K562 (cell line): ENCODE measurements at regions not wholly inside any gene's neighbourhood (a gene's known extent, or its start where the extent isn't known, plus 50 kb on each side); places are given as distances from the start of the nearest gene placed in this dataset.

Source experiments
- ARID1B ChIP-seq: fragments of 450-650 bp; IDR thresholded peaks from 2 replicates; pipeline ENCODE4 v1.6.1; 2016; ENCODE audit warnings: antibody characterized with exemption, mild to moderate bottlenecking, inconsistent platforms
- BCOR ChIP-seq: fragments of 450-650 bp; IDR thresholded peaks from 2 replicates; pipeline ENCODE4 v1.6.1; 2016
- CREB1 ChIP-seq, 2 experiments: sonication (generic) in 1 of 2; formaldehyde crosslinking in 1 of 2; IDR thresholded peaks; 2 replicates each; pipeline versions ENCODE4 v1.6.1 to v1.8.0; 2012 to 2022; ENCODE audit warnings: inconsistent platforms in 1 of 2, mild to moderate bottlenecking in 1 of 2, missing genetic modification reagents in 1 of 2, moderate library complexity in 1 of 2
- HMG20B ChIP-seq: fragments of 250-450 bp; sonication (Bioruptor Pico); IDR thresholded peaks from 2 replicates; pipeline ENCODE4 v1.5.0; 2021; ENCODE audit warnings: mild to moderate bottlenecking
- POLR2G ChIP-seq: fragments of 200-400 bp; formaldehyde crosslinking; IDR thresholded peaks from 2 replicates; pipeline ENCODE4 v1.6.1; 2017; ENCODE audit warnings: low read depth, mild to moderate bottlenecking, antibody characterized with exemption, low read length, moderate library complexity
- PRPF4 ChIP-seq: fragments of 200-400 bp; formaldehyde crosslinking; IDR thresholded peaks from one replicate; pipeline ENCODE4 v1.6.1; 2017; ENCODE audit warnings: low read length, low read depth, mild to moderate bottlenecking; ENCODE audit not compliant: insufficient read depth, poor library complexity, severe bottlenecking
- RBBP5 ChIP-seq: fragments of 200-600 bp; sonication (generic); IDR thresholded peaks from 2 replicates; pipeline ENCODE4 v1.6.1; 2012; ENCODE audit warnings: borderline replicate concordance, mild to moderate bottlenecking, low read length, control low read depth, inconsistent platforms; ENCODE audit not compliant: insufficient read depth, poor library complexity, severe bottlenecking
- RCOR1 ChIP-seq, 2 experiments: IDR thresholded peaks; 2 replicates each; pipeline ENCODE4 v1.6.1; 2012; ENCODE audit warnings: low read depth in 2 of 2, low read length in 2 of 2, borderline replicate concordance in 1 of 2, improper control_type of control experiment in 1 of 2
- SIN3B ChIP-seq: fragments of 450-650 bp; IDR thresholded peaks from 2 replicates; pipeline ENCODE4 v1.6.1; 2017; ENCODE audit warnings: low read depth, mild to moderate bottlenecking, moderate library complexity
- SNAPC5 ChIP-seq: fragments of 250-450 bp; sonication (Bioruptor Pico); IDR thresholded peaks from 2 replicates; pipeline ENCODE4 v1.8.0; 2021; ENCODE audit warnings: moderate library complexity, mild to moderate bottlenecking, inconsistent platforms
- THRAP3 ChIP-seq: fragments of 450-650 bp; IDR thresholded peaks from 2 replicates; pipeline ENCODE4 v1.6.1; 2016; ENCODE audit warnings: mild to moderate bottlenecking, inconsistent platforms, borderline replicate concordance
- ZBTB1 ChIP-seq: sonication (generic); formaldehyde crosslinking; IDR thresholded peaks from 2 replicates; pipeline ENCODE4 v1.8.1; 2023; ENCODE audit warnings: missing genetic modification reagents, low read depth, mild to moderate bottlenecking, borderline replicate concordance
- ZBTB7A ChIP-seq: IDR thresholded peaks from 2 replicates; pipeline ENCODE4 v1.6.1; 2011; ENCODE audit warnings: low read depth, mild to moderate bottlenecking, low read length, moderate library complexity, borderline replicate concordance; ENCODE audit not compliant: control insufficient read depth
- ZNF318 ChIP-seq, 2 experiments: fragments of 450-650 bp; IDR thresholded peaks; 2 replicates each; pipeline ENCODE4 v1.6.1; 2016; ENCODE audit warnings: mild to moderate bottlenecking in 2 of 2, borderline replicate concordance in 1 of 2, low read depth in 1 of 2, moderate library complexity in 1 of 2
- TF ChIP-seq, protein P1 (sequence below): fragments of 450-650 bp; IDR thresholded peaks from 2 replicates; pipeline ENCODE4 v1.6.1; 2017; ENCODE audit warnings: mild to moderate bottlenecking, moderate library complexity
- TF ChIP-seq, protein P2 (sequence below): fragments of 450-650 bp; formaldehyde crosslinking; IDR thresholded peaks from 2 replicates; pipeline ENCODE4 v1.4.0; 2020; ENCODE audit warnings: mild to moderate bottlenecking, moderate library complexity

DNA sequence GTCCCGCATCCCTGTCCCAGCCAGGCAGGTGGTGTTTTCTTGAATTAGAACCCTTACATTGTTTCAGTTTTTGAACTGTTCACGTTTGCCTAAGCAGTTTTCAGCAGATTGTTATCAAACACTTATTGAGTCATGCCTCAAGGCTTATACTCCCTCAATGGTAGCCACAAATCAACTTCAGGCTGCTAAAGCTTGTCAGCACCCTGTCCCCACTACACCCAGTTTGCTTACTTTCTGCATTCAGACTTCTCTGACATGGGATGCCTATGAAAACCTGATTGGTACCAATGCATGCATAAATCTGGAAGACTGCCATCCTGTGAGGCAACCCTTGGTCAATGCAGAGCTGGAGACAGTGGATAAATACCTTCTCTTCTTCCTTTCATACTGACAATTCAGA, 225.4 kb downstream of the BTG1 start (continued):
- no peak for TF ChIP-seq ZNF318 (IDR thresholded peaks at IDR 0.05; ENCODE audit: borderline replicate concordance in 1 of 2, low read depth in 1 of 2)
- TF ChIP-seq SNAPC5, result no peak
- TF ChIP-seq, protein P1, sequence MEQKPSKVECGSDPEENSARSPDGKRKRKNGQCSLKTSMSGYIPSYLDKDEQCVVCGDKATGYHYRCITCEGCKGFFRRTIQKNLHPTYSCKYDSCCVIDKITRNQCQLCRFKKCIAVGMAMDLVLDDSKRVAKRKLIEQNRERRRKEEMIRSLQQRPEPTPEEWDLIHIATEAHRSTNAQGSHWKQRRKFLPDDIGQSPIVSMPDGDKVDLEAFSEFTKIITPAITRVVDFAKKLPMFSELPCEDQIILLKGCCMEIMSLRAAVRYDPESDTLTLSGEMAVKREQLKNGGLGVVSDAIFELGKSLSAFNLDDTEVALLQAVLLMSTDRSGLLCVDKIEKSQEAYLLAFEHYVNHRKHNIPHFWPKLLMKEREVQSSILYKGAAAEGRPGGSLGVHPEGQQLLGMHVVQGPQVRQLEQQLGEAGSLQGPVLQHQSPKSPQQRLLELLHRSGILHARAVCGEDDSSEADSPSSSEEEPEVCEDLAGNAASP, result no peak
- TF ChIP-seq, protein P2, sequence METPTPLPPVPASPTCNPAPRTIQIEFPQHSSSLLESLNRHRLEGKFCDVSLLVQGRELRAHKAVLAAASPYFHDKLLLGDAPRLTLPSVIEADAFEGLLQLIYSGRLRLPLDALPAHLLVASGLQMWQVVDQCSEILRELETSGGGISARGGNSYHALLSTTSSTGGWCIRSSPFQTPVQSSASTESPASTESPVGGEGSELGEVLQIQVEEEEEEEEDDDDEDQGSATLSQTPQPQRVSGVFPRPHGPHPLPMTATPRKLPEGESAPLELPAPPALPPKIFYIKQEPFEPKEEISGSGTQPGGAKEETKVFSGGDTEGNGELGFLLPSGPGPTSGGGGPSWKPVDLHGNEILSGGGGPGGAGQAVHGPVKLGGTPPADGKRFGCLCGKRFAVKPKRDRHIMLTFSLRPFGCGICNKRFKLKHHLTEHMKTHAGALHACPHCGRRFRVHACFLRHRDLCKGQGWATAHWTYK, result no peak
- no peak for TF ChIP-seq PRPF4
- TF ChIP-seq HMG20B, result no peak
- peak in 1 of 2 experiments; percentile 34; a peak in 1 of 4 replicates for TF ChIP-seq RCOR1 (IDR thresholded peaks at IDR 0.05; ENCODE audit: borderline replicate concordance in 1 of 2, low read depth in 2 of 2, low read length in 2 of 2)
- no peak for TF ChIP-seq POLR2G
- no peak for TF ChIP-seq BCOR
- no peak for TF ChIP-seq ZBTB7A
- no peak for TF ChIP-seq SIN3B
- no peak for TF ChIP-seq ZBTB1 (CRISPR knock-in tag)
- no peak for TF ChIP-seq THRAP3
- TF ChIP-seq CREB1 (IDR thresholded peaks at IDR 0.05), result no peak
- TF ChIP-seq CREB1 (CRISPR knock-in tag; IDR thresholded peaks at IDR 0.05), result no peak
- peak; percentile 73 for TF ChIP-seq ARID1B
- TF ChIP-seq RBBP5, result no peak
